Esophagus muscularis mucosa (tissue), 4 donors: ENCODE measurements at regions not wholly inside any gene's neighbourhood (a gene's known extent, or its start where the extent isn't known, plus 50 kb on each side); places are given as distances from the start of the nearest gene placed in this dataset.

ENCODE experiments used
- EP300 ChIP-seq: sonication (generic); formaldehyde crosslinking; IDR thresholded peaks from one replicate; pipeline ENCODE4 v1.6.1; 2017; ENCODE audit warnings: antibody characterized with exemption
- POLR2A ChIP-seq: fragments of 450-650 bp; IDR thresholded peaks from one replicate; pipeline ENCODE4 v1.6.1; 2017; ENCODE audit warnings: antibody characterized with exemption, moderate library complexity, mild to moderate bottlenecking, low read depth
- TF ChIP-seq, protein P1 (sequence below), 3 experiments: fragments of 200-600 bp in 2 of 3; fragments of 450-650 bp in 1 of 3; sonication (generic) in 2 of 3; IDR thresholded peaks; one replicate each; pipeline ENCODE4 v1.5.1; 2017 to 2019; ENCODE audit warnings: antibody characterized with exemption in 3 of 3, mild to moderate bottlenecking in 2 of 3, moderate library complexity in 1 of 3

DNA sequence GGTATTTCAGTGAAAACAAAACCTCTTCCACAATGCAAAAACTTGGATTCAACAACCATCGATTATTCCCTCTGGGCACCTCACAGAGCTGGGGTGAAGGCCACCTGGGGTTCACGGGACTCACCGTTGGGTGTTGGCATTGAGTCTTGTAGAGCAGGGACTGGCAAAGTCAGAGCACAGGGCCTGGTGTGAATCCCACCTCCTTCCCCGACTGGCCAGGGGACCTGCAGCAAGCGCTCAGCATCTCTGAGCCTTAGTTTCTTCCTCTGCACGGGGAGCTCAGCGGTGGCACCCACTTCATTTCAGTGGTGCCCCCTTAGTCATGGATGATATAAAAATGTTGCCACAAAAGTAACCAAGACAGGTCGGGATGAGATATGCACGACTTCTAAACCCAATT lies 100.4 kb downstream of the METRNL start:
- TF ChIP-seq, protein P1, sequence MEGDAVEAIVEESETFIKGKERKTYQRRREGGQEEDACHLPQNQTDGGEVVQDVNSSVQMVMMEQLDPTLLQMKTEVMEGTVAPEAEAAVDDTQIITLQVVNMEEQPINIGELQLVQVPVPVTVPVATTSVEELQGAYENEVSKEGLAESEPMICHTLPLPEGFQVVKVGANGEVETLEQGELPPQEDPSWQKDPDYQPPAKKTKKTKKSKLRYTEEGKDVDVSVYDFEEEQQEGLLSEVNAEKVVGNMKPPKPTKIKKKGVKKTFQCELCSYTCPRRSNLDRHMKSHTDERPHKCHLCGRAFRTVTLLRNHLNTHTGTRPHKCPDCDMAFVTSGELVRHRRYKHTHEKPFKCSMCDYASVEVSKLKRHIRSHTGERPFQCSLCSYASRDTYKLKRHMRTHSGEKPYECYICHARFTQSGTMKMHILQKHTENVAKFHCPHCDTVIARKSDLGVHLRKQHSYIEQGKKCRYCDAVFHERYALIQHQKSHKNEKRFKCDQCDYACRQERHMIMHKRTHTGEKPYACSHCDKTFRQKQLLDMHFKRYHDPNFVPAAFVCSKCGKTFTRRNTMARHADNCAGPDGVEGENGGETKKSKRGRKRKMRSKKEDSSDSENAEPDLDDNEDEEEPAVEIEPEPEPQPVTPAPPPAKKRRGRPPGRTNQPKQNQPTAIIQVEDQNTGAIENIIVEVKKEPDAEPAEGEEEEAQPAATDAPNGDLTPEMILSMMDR (IDR thresholded peaks at IDR 0.05): no peak
- TF ChIP-seq POLR2A: no peak
- TF ChIP-seq EP300: no peak
